ENCODE measurements at regions not wholly inside any gene's neighbourhood (a gene's known extent, or its start where the extent isn't known, plus 50 kb on each side); places are given as distances from the start of the nearest gene placed in this dataset.
"Not testable (repeated sequence)": the region's sequence is repeated elsewhere in the genome, so short reads cannot be mapped to it uniquely, and the experiment has no call there.

GRCh38 chr14:85063747-85064146 lies 466.2 kb upstream of the FLRT2 start:
- DNase-seq (ENCODE audit: low spot score in 2 of 2), result no peak
- Histone ChIP-seq H3K9me3 (no peaks in the 10 kb centered on the region), H3K27me3 (no peaks in the 10 kb centered on the region), H3K4me3 (no peak overlapping the region), H3K27ac (no peak overlapping the region), H3K4me1 (no peaks in the 10 kb centered on the region), H3K36me3 (no peaks in the 10 kb centered on the region)
- TF ChIP-seq CTCF (IDR thresholded peaks at IDR 0.05), result no peak
- TF ChIP-seq EP300 (IDR thresholded peaks at IDR 0.05), result no peak
- no peak for TF ChIP-seq POLR2A (IDR thresholded peaks at IDR 0.05)
- no peak for TF ChIP-seq POLR2AphosphoS5 (IDR thresholded peaks at IDR 0.05)
- WGBS, result 87% methylated on average over 2 of the region's 2 CpGs

DNA sequence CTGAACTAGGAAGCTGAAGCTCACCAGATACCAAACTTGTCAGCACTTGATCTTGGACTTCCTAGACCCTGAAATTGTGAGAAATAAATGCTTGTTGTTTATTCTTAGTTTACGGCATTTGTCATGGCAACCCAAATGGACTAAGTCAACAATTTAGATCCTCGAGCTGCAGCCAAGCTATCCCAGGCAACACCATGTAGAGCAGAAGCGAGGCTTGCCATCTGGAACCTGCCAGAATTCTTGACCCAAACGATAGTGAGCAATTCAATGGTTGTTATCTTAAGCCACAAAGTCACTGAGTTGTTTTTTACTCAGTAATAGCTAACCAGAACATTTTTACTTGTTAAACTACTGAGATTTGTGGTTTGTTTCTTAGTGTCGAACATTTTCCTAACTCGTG lies 458.5 kb upstream of the FLRT2 start:
- no peaks in the 10 kb centered on the region for H3K9me3 ChIP-seq
- 77% methylated on average over 6 of the region's 6 CpGs for WGBS
- no peaks in the 10 kb centered on the region for H3K4me1 ChIP-seq
- no peaks in the 10 kb centered on the region for H3K27me3 ChIP-seq
- no peaks in the 10 kb centered on the region for H3K36me3 ChIP-seq
- DNase-seq (ENCODE audit: low spot score in 2 of 2), result no peak
- no peak overlapping the region for H3K27ac ChIP-seq
- TF ChIP-seq CTCF (IDR thresholded peaks at IDR 0.05), result no peak
- TF ChIP-seq POLR2A (IDR thresholded peaks at IDR 0.05), result no peak
- no peak for TF ChIP-seq POLR2AphosphoS5 (IDR thresholded peaks at IDR 0.05)
- no peak for TF ChIP-seq EP300 (IDR thresholded peaks at IDR 0.05)
- no peak overlapping the region for H3K4me3 ChIP-seq

- Histone ChIP-seq H3K4me1 (no peaks in the 10 kb centered on the region), H3K9me3 (no peaks in the 10 kb centered on the region), H3K27me3 (no peaks in the 10 kb centered on the region), H3K27ac (no peak overlapping the region), H3K4me3 (no peak overlapping the region), H3K36me3 (no peaks in the 10 kb centered on the region)
- DNase-seq (ENCODE audit: low spot score in 2 of 2), result no peak
- no peak for TF ChIP-seq POLR2A (IDR thresholded peaks at IDR 0.05)
- no peak for TF ChIP-seq CTCF (IDR thresholded peaks at IDR 0.05)
- TF ChIP-seq POLR2AphosphoS5 (IDR thresholded peaks at IDR 0.05), result no peak
- no peak for TF ChIP-seq EP300 (IDR thresholded peaks at IDR 0.05)
- 60% methylated on average over 1 of the region's 1 CpG for WGBS
Measured at GRCh38 chr14:85074955-85075354, 455.0 kb upstream of the FLRT2 start.

DNA sequence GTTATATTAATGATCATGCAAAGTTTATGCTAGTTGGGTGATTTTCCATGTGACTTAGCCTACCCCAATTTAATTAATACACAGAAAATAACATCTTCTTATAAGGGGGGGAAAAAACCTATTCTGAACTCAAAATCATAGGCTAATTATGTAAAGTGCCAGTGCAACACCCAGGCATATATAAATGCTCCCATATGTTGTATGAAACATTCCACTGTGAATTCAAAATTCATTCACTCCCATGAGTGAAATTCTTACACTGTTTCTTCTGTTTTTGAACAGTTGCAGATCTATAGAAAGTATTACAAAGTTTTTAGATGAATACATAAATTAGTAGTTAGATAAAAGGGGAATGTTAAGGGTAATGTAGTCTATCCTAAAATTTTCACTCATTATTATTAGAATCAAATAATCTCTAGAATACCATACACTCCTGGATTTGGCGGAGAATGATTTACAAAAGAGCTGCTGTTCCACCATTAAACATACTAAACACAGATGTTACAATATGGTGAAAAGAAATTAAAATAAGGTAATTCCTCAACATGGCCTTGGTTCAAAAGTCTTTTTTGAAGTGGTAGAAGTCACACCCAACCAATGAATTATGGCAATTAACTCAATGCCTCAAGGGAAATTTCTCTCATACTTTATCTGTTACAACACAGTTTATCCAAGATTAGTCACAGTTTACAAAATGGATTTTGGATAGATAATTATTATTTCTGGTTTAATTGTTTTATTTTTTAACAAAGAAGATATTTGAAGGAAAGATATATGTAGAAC lies 454.1 kb upstream of the FLRT2 start:
- H3K4me1 ChIP-seq, result no peaks in the 10 kb centered on the region
- H3K36me3 ChIP-seq, result no peaks in the 10 kb centered on the region
- WGBS, result 63% methylated on average over 1 of the region's 1 CpG
- DNase-seq (ENCODE audit: low spot score in 2 of 2), result no peak
- no peaks in the 10 kb centered on the region for H3K27me3 ChIP-seq
- no peaks in the 10 kb centered on the region for H3K9me3 ChIP-seq
- no peak overlapping the region for H3K27ac ChIP-seq
- TF ChIP-seq CTCF (IDR thresholded peaks at IDR 0.05) (no peak), POLR2A (IDR thresholded peaks at IDR 0.05) (no peak), POLR2AphosphoS5 (IDR thresholded peaks at IDR 0.05) (no peak), EP300 (IDR thresholded peaks at IDR 0.05) (no peak)
- no peak overlapping the region for H3K4me3 ChIP-seq

DNA sequence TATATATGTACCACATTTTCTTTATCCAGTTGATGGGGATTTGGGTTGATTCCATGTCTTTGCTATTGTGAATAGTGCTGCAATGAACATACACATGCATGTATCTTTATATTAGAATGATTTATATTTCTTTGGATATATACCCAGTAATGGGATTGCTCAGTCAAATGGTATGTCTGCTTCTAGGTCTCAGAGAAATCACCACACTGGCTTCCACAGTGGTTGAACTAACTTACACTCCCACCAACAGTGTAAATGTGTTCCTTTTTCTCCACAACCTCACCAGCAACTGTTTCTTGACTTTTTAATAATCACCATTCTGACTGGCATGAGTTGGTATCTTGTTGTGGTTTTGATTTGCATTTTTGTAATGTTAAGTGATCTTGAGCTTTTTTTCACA lies 452.2 kb upstream of the FLRT2 start:
- H3K9me3 ChIP-seq; H3K4me1 ChIP-seq; H3K27me3 ChIP-seq; DNase-seq (ENCODE audit: low spot score in 2 of 2); H3K36me3 ChIP-seq; H3K4me3 ChIP-seq; H3K27ac ChIP-seq: not testable (repeated sequence)
